Chondrocyte (in vitro differentiated cells): ENCODE measurements at regions not wholly inside any gene's neighbourhood (a gene's known extent, or its start where the extent isn't known, plus 50 kb on each side); places are given as distances from the start of the nearest gene placed in this dataset.

ENCODE experiments used
- DNase-seq: peaks from one replicate; pipeline ENCODE4 v3.0.0; 2021; ENCODE audit warnings: mixed read lengths, low spot score
- H3K27ac Mint-ChIP-seq: one replicate; pipeline ENCODE4 v1.8.0; 2021; ENCODE audit warnings: mild to moderate bottlenecking, moderate library complexity, mixed read lengths; ENCODE audit not compliant: unreplicated experiment
- H3K27me3 Mint-ChIP-seq: 2 replicates; pipeline ENCODE4 v1.8.0; 2021; ENCODE audit warnings: low read depth, mixed read lengths
- H3K36me3 Mint-ChIP-seq: 2 replicates; pipeline ENCODE4 v1.8.0; 2021; ENCODE audit warnings: low read depth, mixed read lengths
- H3K4me1 Mint-ChIP-seq: 2 replicates; pipeline ENCODE4 v1.8.0; 2021; ENCODE audit warnings: low read depth, mild to moderate bottlenecking, mixed read lengths
- H3K4me3 Mint-ChIP-seq: one replicate; pipeline ENCODE4 v1.8.0; 2021; ENCODE audit warnings: mild to moderate bottlenecking, moderate library complexity, mixed read lengths; ENCODE audit not compliant: unreplicated experiment
- H3K9me3 Mint-ChIP-seq: 2 replicates; pipeline ENCODE4 v1.8.0; 2021; ENCODE audit warnings: low read depth, mixed read lengths
- TF ChIP-seq, protein P1 (sequence below): fragments of 200-600 bp; sonication (generic); IDR thresholded peaks from 2 replicates; pipeline ENCODE4 v1.5.0; 2021; ENCODE audit warnings: antibody characterized with exemption, mild to moderate bottlenecking, moderate library complexity

GRCh38 chr4:59369229-59369628 is 1830.9 kb upstream of the ADGRL3 start:
- no peaks in the 10 kb centered on the region for H3K4me1 Mint-ChIP-seq
- H3K36me3 Mint-ChIP-seq: no peaks in the 10 kb centered on the region
- H3K27ac Mint-ChIP-seq: no peak overlapping the region
- H3K4me3 Mint-ChIP-seq: no peak overlapping the region
- H3K27me3 Mint-ChIP-seq: no peaks in the 10 kb centered on the region
- no peak for DNase-seq
- no peaks in the 10 kb centered on the region for H3K9me3 Mint-ChIP-seq
- TF ChIP-seq, protein P1, sequence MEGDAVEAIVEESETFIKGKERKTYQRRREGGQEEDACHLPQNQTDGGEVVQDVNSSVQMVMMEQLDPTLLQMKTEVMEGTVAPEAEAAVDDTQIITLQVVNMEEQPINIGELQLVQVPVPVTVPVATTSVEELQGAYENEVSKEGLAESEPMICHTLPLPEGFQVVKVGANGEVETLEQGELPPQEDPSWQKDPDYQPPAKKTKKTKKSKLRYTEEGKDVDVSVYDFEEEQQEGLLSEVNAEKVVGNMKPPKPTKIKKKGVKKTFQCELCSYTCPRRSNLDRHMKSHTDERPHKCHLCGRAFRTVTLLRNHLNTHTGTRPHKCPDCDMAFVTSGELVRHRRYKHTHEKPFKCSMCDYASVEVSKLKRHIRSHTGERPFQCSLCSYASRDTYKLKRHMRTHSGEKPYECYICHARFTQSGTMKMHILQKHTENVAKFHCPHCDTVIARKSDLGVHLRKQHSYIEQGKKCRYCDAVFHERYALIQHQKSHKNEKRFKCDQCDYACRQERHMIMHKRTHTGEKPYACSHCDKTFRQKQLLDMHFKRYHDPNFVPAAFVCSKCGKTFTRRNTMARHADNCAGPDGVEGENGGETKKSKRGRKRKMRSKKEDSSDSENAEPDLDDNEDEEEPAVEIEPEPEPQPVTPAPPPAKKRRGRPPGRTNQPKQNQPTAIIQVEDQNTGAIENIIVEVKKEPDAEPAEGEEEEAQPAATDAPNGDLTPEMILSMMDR: no peak

DNA sequence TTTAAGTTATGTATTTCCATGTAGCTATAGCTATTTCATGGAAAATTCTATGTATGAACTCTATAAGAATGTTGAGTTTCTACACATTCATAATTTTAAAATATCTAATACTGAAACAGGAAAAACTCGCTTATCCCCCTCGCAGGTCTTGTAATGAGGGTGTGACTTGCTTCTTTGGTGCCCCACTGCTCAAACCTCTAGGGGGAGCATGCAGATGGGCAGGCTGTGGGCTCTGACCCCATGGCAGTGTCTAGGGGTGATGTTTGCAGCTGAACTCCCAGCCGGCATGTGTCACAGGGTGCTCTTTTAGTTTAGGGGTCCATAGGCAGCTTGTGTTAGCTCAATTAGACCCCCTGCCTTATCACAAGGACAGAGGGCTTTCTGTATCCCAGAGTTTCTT is 1825.7 kb upstream of the ADGRL3 start:
- Mint-ChIP-seq H3K36me3 (no peaks in the 10 kb centered on the region), H3K4me1 (no peaks in the 10 kb centered on the region), H3K27me3 (no peaks in the 10 kb centered on the region), H3K27ac (no peak overlapping the region), H3K4me3 (no peak overlapping the region), H3K9me3 (no peaks in the 10 kb centered on the region)
- TF ChIP-seq, protein P1: no peak
- DNase-seq: no peak

DNA sequence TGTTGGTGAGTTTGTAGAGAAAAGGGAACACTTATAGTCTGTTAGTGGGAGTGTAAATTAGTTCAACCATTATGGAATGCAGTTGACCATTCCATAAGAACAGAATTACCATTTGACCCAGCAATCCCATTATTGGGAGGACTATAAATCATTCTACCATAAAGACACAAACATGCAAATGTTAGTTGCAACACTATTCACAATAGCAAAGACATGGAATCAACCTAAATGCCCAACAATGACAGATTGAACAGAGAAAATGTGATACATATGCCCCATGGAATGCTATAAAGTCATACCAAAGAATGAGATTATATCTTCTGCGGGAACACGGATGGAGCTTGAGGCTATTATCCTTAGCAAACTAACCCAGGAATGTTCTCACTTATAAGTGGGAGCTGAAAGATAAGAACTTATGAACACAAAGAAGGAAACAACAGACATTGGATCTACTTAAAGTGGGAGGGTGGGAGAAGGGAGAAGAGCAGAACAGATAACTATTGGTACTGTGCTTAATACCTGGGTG is 1819.2 kb upstream of the ADGRL3 start:
- Mint-ChIP-seq H3K27ac (no peak overlapping the region), H3K4me3 (no peak overlapping the region), H3K4me1 (no peaks in the 10 kb centered on the region), H3K9me3 (no peaks in the 10 kb centered on the region), H3K27me3 (no peaks in the 10 kb centered on the region), H3K36me3 (no peaks in the 10 kb centered on the region)
- DNase-seq: no peak
- TF ChIP-seq, protein P1: no peak

- no peak overlapping the region for H3K27ac Mint-ChIP-seq
- no peaks in the 10 kb centered on the region for H3K27me3 Mint-ChIP-seq
- H3K4me1 Mint-ChIP-seq: no peaks in the 10 kb centered on the region
- DNase-seq: no peak
- no peaks in the 10 kb centered on the region for H3K9me3 Mint-ChIP-seq
- TF ChIP-seq, protein P1: no peak
- no peak overlapping the region for H3K4me3 Mint-ChIP-seq
- no peaks in the 10 kb centered on the region for H3K36me3 Mint-ChIP-seq
These were observed 1818.5 kb upstream of the ADGRL3 start for GRCh38 chr4:59381591-59381990.

DNA sequence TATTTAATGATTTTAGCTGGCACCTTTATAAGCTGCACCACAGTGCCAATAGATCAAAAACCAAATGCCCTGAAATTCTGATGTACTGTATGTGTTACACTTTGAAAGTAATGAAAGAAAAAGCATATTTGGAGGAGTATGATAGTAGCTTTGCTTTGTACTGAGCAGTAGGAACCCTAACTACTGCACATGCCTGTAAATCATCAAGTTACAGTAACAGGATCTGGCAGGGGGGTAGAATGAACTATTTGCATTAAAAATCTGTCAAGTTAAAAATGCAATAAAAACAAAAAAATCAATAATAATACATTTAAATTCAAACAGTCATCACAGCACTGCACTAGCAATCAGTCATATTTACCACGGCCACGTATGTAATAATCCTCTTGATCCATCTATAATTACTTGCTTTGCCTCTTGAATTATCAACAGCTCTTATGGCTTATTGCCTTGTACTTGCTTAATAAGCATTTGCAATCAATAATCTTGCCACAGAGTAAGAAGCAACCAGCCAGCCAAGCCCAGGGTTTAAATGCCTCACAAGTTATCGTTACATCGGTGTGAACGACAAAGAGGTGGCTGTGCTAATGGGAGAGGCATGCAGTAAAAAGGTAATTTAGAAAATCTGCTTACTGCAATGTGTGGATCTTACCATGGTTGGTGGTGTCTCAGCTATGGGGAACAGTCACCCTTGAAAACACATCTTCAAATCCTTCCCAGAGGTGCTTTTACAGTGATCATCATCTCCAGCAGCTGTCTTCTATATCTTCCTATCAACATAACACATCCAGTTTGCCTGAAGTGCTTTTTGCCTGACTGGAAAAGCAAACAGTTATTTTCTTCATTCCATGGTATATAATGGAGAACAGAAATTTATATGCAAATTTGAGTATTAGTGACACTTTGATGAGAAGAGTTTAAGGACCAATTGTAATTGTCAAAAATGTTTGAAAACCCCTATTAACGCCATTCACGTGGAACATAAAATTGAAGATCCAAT is 1812.1 kb upstream of the ADGRL3 start:
- H3K36me3 Mint-ChIP-seq: no peaks in the 10 kb centered on the region
- peaks cover 3% of the 10 kb centered on the region for H3K27me3 Mint-ChIP-seq
- no peak overlapping the region for H3K27ac Mint-ChIP-seq
- TF ChIP-seq, protein P1: no peak
- no peak for DNase-seq
- peaks cover 6% of the 10 kb centered on the region for H3K9me3 Mint-ChIP-seq
- no peak overlapping the region for H3K4me3 Mint-ChIP-seq
- H3K4me1 Mint-ChIP-seq: no peaks in the 10 kb centered on the region
